Hematopoietic multipotent progenitor cell treated with erythropoietin and hydrocortisone succinate and interleukin-3 and kit ligand, for 15 days (in vitro differentiated cells): ENCODE measurements at regions not wholly inside any gene's neighbourhood (a gene's known extent, or its start where the extent isn't known, plus 50 kb on each side); places are given as distances from the start of the nearest gene placed in this dataset.
A peak's percentile ranks its signal among the peaks of the same experiment; 100 is the strongest.

Source experiments
- DNase-seq: peaks from one replicate; pipeline ENCODE4 v3.0.0-alpha.2; 2015; ENCODE audit warnings: low spot score

DNA sequence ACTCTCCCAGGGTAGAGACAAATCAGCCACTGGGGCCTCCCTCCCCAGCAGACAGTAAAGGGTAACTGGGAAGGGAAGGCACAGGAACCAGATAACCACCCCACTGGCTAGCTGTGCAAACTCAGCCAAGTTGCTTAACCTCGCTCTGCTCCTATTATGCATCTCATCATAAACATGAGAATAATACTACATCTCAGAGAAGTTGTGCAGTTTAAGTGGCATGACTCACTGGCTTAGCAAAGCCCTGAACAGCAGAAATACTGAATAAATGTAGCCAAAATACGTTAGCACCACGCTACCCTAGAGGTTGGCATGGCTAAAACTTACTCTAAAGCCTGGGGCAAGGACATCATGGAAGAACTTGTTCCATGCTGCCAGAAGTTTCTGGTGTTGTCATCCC lies 128.1 kb upstream of the ANK3 start:
- no peak for DNase-seq

DNA sequence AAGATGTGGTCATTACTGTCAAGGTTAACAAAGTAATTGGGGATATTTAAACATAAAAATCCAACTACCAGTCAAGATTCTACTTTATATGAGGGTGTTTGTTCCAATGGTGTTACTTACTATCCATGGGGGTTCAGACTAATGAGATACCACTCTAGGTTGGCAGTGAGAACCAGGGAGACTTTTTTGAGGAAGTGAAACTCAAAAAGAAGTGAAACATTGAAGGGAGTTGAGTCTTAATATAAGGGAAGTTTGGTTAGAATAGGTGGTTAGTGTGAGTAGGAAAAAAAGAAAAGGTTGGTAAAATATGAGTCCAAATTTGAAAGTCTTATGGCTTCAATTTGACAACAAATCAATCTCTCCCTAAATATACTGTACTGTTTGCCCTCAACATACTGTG lies 123.6 kb upstream of the ANK3 start:
- no peak for DNase-seq

DNA sequence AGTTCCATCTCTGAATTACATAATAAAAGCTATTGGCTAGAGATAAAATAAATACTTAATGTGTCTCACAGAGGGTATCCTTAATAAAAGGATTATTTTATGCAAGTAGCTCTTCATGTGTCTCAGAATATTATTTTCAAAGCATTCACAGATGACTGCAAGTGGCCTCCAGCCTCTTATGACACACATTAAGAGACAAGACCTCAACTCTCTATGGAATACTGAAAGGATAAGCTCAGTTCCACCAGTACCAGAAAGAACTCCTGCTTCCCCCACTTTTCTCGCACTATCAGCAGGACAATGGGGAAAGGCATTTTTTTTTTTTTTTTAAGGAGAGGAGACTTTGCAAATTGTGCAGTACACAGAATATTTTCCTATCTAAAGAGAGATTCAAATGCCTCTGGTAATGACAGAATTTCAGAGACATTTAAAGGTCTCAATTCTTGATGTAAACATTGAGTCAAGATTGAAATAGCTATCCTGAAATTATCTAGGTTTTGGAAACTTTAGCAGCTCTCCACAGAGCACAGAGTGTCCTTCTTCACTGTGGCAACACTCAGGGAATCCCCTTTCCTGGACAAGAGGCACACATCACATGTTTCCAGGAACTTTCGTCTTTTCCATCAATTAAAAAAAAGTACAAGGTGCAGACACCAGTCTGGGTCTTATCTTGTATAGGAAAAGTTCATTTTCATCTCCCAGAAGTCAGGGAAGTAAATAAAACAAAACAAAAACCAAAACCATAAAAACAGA lies 122.0 kb upstream of the ANK3 start:
- no peak for DNase-seq

DNA sequence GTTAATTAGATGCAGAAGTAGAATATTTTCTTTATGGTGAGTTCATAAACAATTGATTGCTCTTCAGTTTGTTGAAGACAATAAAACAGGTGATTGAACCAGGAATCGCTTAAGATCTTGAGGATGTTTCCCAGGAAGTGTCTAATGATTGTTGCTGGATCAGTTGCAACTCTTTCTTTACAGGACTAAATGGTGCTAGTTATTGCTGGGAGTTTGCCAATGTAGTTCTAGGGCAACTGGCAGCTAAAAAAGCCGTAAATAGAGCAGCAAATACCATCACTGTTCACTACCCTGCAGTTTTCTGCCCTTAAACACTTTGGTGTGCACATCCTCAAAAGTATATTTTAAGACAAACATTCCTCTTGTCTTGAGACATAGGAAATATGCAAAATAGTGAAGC lies 119.2 kb upstream of the ANK3 start:
- no peak for DNase-seq

DNA sequence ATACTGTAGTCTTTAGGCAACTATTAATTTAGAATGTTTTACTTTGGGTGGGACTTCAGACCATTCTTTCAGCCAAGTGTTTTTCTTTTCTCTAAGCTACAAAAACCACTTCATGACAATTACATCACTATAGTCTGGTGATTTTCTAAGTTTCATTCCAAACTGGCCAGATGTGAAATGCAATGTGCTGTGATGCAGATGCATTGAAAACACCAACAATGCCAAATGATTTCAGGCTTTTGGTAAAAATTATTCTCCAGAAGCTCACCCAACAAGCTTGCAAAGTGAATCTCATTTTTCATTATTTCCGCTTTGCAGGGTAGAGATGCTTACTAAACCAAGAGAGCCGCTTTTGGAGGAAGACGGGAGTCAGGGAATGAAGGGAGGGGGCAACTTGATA lies 118.4 kb upstream of the ANK3 start:
- DNase-seq: no peak

DNA sequence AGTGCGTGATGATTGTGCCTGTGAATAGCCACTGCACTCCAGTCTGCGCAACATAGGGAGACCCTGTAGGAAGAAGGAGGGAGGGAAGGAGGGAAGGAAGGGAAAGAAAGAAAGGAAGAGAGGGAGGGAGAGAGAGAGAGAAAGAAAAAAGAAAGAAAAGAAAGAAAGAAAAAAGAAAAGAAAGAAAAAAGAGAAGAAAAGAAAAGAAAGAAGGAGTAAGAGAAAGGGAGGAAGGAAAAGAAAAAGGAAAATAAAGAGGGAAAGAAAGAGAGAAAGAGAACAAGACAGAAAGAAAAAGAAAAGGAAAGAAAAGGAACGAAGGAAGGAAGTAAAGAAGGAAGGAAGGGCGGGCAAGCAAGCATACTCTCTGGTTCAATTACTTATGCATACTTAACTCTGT lies 112.9 kb upstream of the ANK3 start:
- no peak for DNase-seq

DNA sequence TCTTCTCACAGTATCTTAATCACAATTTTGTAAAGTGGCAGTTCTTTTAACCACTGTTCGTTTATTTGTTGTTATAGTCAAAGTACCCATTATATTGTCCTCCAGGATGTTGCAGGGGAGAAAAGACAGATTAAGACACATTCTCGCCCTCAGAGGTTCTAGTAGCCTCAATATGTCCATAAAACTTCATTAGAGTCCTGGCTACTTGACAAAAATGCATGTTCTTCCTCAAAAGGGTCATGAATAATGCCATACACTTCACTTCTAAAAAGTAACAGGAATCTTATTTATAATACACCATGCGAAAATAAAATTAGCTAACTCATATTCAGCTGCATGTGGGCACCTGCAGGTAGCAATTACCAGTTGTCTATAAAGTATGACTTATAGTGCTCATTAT lies 109.3 kb upstream of the ANK3 start:
- no peak for DNase-seq

DNA sequence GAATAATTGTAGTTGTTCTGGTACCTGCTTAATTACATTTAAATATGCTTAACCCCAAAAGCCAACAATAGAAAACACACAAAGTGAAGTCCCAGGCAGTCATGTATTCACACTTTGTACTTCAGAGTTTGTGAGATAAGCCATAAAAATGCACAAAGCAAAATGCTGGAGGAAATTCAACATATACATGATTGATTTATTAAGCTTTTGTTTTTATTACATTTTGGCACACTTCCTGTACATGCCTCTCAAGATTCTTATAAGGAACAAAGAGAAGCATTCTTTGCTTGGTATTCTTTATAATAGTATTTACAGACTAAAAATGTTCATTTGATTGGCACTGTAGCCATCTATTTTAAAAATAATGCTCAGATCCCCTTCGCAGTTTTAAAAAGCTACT lies 107.7 kb upstream of the ANK3 start:
- no peak for DNase-seq

DNA sequence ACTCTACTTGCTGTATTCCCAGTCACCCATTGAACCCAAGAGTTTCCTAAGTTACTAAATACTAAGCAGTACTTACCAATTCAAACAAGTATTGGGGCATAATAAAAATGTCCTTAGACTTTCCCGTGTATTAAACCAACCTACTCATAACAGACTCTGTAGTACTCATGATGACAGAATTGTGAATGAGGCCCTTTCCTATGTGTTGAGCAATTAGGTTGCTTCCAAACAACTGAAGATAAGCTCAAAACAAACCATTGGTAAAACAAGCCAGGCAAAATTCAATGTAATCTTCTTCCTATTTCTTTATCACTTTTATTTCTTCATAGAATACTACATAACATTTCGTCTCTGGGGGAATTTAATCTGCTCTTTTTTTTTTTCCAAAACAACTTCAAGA lies 106.5 kb upstream of the ANK3 start:
- no peak for DNase-seq

DNA sequence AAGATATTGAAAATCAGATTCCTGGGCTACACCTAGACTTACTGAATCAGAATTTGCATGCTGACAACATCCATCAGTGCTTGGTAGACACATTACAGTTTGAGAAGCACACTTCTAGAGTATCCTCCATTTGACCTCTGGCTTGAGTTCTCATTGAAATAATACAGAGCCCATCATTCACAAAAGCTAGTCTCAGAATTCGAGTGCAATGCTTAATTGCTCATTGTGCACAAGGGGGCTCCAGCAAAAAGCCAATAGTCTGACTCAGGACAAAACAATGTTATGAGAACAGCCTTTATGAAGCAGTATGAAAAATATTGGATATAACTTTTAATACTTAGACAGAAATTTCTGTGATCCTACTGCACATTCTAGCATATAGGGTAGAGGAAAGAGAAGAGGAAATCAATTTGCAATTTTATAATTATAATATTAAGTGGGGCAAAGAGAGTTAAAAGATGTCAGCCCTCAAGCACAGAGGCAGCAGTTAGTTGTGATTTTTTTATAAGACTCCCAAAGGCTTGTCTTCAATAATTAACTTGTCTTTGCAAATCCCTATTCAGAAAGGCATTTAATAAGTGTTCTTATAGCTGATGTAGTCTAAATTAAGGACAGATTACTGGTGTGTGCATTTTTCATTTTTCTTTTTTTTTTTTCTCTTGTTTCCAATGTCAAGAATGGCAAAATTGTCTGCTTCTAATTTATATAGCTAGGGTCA lies 105.8 kb upstream of the ANK3 start:
- DNase-seq: no peak

DNA sequence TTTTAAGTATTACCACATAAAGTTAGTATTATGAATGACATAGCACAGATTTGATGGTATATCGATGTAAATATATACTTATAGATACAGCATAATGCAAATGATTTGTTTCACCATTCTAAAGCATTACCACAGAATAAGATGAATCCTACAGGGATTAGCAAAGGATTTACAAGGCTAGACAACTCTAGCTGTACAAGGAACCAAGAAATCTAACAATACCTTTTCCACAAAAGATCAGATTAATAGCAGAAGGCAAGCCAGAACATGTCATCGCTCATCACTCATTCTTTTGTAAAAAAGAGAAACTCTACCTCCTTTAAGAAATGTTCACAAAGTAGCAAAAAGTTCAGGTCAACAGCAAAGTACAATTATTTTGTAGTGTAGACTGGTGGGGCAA lies 105.1 kb upstream of the ANK3 start:
- DNase-seq: no peak

DNA sequence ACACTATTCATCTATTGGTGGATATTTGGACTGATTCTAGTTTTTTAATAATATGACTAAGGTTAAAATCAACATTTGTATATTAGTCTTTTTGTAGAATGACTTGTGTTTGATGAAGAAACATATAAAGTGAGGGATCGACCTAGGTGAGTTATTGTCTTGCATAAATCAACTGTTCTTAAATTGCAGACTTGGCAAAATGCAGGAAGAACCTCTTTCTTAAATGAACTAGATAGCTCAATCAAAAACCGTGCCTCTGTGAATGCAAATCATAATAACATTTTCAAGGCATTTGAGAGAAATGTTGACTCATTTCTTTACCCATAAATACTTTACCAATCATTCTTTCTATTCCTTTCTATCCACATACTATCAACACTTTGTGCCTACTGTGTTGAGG lies 101.5 kb upstream of the ANK3 start:
- DNase-seq: no peak

DNA sequence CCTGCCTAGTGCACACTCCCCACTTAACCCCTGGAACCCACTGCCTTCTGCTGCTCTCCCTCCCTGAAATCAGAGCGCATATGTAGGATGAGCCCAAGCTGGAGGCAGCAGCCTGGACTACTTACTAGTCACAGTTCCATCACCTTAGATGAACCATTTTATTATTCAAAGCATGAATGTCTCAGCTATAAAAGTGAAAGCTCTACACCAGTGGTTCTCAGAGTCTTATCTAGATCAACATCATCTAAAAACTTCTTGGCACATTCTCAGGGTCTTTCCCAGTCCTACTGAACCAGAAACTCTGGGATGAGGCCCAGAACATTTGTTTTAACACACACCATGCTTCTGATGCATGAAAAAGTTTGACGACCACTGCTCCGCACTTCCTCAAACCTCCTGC lies 100.3 kb upstream of the ANK3 start:
- no peak for DNase-seq

DNA sequence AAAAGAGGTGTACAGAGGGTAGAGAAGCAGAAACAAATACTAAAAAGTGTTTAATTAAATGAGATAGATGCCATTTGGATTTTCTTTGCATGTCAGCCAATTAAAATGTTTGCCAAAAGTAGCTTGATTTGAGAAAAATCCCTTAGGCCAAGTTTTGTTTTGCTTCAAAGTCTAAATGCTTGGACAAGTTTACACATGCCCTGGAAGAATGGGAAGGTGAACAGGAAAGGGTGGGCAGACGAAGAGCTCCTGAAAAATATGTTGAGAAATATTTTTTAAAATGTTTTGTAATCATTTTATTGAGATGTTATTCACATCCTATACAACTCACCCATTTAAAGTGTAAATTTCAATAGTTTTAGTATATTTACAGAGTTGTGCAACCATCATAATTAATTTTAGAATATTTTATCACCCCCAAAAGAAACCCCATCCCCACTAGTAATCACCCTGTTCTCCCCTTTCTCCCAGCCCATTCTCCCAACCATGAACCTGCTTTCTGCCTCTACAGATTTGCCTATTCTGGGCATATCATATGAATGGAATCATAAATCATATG lies 98.5 kb upstream of the ANK3 start:
- DNase-seq: no peak

DNA sequence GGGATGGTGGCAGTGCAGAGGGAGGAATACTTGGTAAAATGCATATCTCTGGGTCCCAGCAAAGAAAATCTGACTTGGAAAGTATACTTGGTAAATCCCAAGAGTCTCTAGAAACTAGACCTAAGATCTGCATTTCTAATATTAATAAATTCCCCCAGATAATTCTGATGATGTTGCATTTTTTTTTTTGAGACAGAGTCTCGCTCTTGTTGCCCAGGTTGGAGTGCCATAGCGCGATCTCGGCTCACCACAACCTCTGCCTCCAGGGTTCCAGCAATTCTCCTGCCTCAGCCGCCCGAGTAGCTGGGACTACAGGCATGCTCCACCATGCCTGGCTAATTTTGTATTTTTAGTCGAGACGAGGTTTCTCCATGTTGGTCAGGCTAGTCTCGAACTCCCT lies 97.9 kb upstream of the ANK3 start:
- DNase-seq: no peak

DNA sequence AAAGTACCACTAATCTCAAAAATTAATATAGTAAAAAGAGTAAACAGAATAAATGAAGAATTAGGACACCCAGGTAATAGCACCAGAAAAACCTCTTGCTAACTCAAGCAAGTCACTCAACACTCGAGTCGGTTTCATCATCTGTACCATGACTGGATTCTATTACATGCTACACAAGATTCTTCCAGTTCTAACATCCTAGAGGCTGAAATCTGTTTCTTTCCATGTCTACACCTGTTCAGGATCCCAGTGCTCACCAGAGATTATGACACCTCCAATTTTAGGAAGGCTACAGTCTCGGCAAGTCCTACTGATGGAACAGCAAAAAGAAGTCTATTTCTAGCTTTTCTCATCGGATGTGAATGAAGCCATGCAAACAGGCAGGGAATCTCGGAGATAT lies 95.3 kb upstream of the ANK3 start:
- no peak for DNase-seq

DNA sequence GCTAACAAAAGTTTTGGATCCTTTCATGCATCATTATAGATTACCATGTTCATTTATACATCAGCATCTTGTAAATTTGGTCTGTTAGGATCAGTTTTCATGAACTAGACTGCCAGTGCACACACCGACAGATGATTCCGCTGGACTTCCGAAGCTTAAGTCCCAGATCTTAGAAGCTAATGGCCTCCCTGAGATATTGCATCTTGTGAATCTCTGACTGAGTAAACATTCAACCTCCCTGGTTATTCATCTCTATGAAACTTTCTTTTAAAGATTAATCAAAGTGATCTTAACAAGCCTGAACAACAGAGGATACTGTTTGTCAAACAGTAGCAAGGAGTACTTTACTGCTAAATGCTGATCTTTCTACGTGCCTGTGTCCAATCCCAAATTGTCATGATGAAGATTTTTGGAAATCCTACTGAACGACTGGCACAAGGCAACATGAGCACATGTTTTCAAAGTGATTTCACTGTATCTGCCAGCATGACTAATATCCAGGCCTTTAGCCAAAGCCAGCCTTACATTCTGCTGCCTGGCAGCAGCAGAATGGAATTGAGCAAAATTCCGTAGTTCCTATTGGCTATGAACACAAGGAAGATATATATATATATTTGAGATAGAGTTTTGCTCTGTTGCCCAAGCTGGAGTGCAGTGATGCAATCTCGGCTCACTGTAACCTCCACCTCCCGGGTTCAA lies 91.3 kb upstream of the ANK3 start:
- DNase-seq: no peak

DNA sequence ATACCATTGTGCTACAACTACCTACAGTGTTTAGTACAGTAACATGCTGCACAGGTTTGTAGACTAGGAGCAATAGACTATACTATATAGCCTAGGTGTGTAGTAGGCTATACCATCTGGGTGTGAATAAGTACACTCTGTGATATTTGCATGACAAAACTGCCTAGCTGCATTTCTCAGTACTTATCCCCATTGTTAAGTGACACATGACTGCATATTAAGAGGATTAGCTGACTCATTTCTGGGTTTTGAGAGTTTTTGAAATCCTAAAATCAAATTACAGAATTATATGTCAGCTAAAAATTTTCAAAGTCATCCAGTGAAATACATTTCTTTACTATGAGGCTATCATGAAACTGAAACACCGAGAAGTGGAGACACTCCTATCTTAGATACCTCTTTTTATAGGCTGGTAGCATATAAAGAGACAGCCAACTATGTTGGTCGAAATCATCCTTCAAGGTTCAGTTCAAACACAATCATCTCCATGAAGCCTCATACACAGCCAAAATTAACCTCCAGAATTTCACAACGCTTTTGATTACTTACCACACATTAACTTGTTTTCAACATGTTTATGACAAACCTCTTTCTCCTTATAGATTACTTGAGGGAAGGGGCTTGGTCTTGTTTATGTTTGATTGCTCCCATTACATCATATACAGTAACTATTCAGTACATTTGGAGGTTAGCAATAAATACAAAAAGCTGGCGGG lies 89.8 kb upstream of the ANK3 start:
- DNase-seq: no peak

DNA sequence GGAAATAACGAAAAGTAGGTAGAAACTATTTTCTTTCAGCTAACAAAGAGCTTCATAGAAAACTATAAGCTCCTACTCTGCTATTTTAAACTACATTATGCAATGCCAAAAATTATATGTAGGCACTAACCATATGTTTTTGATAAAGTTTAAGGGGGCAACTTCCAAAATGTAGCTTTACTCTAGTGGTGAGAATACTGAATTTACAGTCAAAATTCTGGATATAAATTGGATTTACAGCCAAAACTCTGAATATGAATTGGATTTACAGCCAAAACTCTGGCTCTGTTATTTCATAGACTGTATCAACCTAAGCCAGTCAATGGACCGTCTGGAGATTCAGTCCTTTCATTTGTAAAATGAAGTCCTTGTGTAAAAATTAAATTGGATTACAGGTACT lies 86.8 kb upstream of the ANK3 start:
- no peak for DNase-seq

DNA sequence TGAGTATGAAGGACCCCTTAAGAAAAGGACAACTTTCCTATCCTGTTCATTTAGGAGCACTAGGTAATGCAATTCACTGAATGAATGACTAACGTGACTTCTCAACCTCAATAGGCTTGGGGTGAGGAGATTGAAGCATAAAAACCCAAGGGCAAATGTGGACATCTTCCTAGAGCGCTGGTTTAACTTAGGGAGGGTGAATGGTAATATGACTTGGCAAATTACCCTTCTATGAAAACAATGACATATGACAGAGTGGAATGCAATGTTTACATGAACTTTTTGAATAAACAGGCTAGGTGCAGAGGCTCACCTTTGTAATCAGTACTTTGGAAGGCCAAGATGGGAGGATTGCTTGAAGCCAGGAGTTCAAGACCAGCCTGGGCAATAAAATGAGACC lies 83.9 kb upstream of the ANK3 start:
- DNase-seq: no peak

DNA sequence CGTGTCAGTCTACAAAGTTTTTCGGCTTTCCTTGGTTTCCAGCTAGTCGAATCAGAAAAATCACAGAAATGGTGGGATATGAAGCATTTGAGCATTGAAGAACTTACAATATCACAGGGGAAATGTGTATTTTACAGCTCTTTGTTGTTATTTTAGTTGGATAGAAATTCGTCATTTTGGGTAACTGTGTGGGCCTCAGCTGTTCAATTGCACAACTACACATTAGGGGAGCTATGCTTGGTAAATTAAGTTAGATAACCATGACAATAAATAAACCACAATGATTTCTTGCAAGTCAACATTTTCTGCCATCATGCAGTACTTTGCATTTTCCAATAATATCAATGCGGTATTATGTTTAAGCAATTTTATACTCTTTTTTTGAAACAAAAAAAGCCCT lies 80.4 kb upstream of the ANK3 start:
- no peak for DNase-seq

DNA sequence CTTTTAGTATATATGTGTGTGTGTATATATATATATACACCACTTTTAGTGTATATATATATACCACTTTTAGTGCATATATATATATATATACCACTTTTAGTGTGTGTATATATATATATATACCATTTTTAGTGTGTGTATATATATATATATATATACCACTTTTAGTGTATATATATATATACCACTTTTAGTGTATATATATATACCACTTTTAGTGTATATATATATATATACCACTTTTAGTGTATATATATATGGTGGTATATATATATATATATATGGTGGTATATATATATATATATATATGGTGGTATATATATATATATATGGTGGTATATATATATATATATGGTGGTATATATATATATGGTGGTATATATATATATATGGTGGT lies 79.5 kb upstream of the ANK3 start:
- DNase-seq: peak; percentile 7

DNA sequence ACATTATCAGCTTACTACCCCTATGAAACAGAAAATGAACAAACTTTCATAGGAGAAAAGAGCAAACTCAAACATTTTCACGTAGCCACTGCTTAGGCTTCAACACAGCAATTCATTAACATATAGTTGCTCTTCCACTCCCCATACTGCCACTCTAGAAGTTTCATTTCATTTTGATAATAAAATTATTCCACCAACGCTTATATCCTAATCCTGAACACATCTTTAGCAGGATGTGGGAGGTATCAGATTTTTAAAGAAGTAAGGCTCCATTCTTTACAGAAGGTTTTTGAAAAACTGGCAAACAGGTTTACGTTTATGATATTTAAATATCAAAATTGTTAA lies 77.5 kb upstream of the ANK3 start:
- DNase-seq: no peak
